KMS-11 (cell line): ENCODE measurements at regions not wholly inside any gene's neighbourhood (a gene's known extent, or its start where the extent isn't known, plus 50 kb on each side); places are given as distances from the start of the nearest gene placed in this dataset.

Experiments
- H2AFZ ChIP-seq: fragments of 200-600 bp; sonication (generic); 2 replicates; pipeline ENCODE4 v1.6.1; 2016; ENCODE audit warnings: antibody characterized with exemption, mixed run types, low read depth
- H3K27ac ChIP-seq: fragments of 200-600 bp; sonication (generic); 2 replicates; pipeline ENCODE4 v1.6.1; 2016; ENCODE audit warnings: mild to moderate bottlenecking, mixed run types
- H3K27me3 ChIP-seq: fragments of 200-600 bp; sonication (generic); 2 replicates; pipeline ENCODE4 v1.6.1; 2017; ENCODE audit warnings: mild to moderate bottlenecking, low read depth, mixed run types, moderate library complexity; ENCODE audit not compliant: insufficient read depth
- H3K36me3 ChIP-seq: fragments of 200-600 bp; sonication (generic); 2 replicates; pipeline ENCODE4 v1.6.1; 2017; ENCODE audit warnings: mild to moderate bottlenecking, mixed run types; ENCODE audit not compliant: insufficient read depth
- H3K4me1 ChIP-seq: fragments of 200-600 bp; sonication (generic); 2 replicates; pipeline ENCODE4 v1.6.1; 2016; ENCODE audit warnings: mild to moderate bottlenecking, low read depth, mixed run types; ENCODE audit not compliant: poor library complexity, severe bottlenecking
- H3K4me2 ChIP-seq: fragments of 200-600 bp; sonication (generic); 2 replicates; pipeline ENCODE4 v1.7.0; 2016; ENCODE audit warnings: mild to moderate bottlenecking, mixed run types
- H3K4me3 ChIP-seq: fragments of 200-600 bp; sonication (generic); IDR thresholded peaks from 2 replicates; pipeline ENCODE4 v1.6.1; 2017; ENCODE audit warnings: low read depth, low read length, mixed read lengths; ENCODE audit not compliant: insufficient read depth
- H3K79me2 ChIP-seq: fragments of 200-600 bp; sonication (generic); 2 replicates; pipeline ENCODE4 v1.6.1; 2016; ENCODE audit warnings: low read depth, mixed run types; ENCODE audit not compliant: insufficient read depth
- H3K9ac ChIP-seq: fragments of 200-600 bp; sonication (generic); 2 replicates; pipeline ENCODE4 v1.6.1; 2016; ENCODE audit warnings: mild to moderate bottlenecking, mixed run types
- H4K20me1 ChIP-seq: fragments of 200-600 bp; sonication (generic); 2 replicates; pipeline ENCODE4 v1.6.1; 2016; ENCODE audit warnings: mild to moderate bottlenecking, mixed run types; ENCODE audit not compliant: insufficient read depth
- TF ChIP-seq, protein P1 (sequence below): fragments of 200-600 bp; sonication (generic); conservative IDR thresholded peaks from 2 replicates; pipeline ENCODE4 v1.6.1; 2017; ENCODE audit warnings: low read depth, mild to moderate bottlenecking, antibody characterized with exemption, low read length, moderate library complexity, mixed read lengths

DNA sequence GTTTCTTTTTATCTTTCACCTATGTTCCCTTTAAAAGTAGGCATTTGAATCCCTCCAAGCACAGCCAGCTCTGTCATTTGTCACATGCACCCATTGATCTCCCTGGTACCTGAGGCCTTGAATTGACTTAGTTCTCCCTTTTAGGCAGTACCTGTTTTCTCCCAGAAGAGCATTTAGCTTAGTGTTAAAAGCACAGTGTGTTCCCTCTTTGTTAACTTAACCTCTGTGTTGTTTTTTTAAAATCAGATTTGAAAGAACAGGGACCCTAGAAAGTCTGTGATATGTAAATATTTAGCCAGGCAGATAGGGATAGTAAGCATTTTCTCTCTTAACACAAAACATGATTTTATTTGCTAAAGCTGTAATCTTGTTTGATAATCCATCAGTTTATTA lies 113.8 kb upstream of the SPATA31D4 start:
- H3K79me2 ChIP-seq = no peaks in the 10 kb centered on the region
- H3K27ac ChIP-seq = peak overlapping the region; percentile 31; the same call in 1 of the 2 replicates
- no peaks in the 10 kb centered on the region for H3K36me3 ChIP-seq
- H3K9ac ChIP-seq = no peak overlapping the region
- no peaks in the 10 kb centered on the region for H4K20me1 ChIP-seq
- no peak overlapping the region for H3K4me3 ChIP-seq
- TF ChIP-seq, protein P1, sequence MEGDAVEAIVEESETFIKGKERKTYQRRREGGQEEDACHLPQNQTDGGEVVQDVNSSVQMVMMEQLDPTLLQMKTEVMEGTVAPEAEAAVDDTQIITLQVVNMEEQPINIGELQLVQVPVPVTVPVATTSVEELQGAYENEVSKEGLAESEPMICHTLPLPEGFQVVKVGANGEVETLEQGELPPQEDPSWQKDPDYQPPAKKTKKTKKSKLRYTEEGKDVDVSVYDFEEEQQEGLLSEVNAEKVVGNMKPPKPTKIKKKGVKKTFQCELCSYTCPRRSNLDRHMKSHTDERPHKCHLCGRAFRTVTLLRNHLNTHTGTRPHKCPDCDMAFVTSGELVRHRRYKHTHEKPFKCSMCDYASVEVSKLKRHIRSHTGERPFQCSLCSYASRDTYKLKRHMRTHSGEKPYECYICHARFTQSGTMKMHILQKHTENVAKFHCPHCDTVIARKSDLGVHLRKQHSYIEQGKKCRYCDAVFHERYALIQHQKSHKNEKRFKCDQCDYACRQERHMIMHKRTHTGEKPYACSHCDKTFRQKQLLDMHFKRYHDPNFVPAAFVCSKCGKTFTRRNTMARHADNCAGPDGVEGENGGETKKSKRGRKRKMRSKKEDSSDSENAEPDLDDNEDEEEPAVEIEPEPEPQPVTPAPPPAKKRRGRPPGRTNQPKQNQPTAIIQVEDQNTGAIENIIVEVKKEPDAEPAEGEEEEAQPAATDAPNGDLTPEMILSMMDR = no peak
- H3K27me3 ChIP-seq = no peaks in the 10 kb centered on the region
- peaks cover 34% of the 10 kb centered on the region for H3K4me1 ChIP-seq
- H3K4me2 ChIP-seq = peak overlapping the region; percentile 67
- no peak overlapping the region for H2AFZ ChIP-seq

DNA sequence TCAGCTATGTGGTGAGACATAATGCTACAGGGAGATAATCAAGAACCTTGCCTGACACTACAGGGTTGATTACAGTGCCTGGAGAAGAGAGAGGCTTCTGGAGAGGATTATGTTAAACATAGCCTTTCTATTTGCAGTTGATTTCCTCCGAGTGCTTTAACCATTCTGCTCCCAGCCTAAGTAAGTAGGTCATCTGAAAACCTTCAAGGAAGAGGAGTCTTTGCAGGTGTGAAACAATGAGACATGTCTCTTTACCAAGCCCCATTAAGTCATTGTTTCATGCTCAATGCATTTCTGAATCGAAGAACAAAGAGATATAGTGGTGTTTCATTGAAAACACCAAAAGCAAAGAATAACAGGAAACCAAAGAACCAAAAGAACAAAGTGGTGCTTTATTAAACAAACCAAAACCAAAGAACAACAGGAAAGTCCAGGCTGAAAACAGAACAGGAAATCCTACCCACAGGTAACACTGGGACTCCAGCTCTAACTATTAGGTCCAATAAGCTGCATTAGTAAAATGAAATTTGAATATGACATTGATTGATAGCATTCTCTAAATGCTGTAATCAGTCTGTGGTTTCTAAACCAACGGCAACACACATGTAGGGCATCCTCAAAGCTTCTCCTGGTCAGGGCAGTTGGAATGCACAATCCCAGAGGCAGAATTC lies 113.3 kb upstream of the SPATA31D4 start:
- Histone ChIP-seq H3K79me2 (no peaks in the 10 kb centered on the region), H4K20me1 (no peaks in the 10 kb centered on the region), H2AFZ (no peak overlapping the region), H3K27me3 (no peaks in the 10 kb centered on the region), H3K9ac (no peak overlapping the region), H3K4me3 (no peak overlapping the region), H3K4me2 (peak overlapping the region; percentile 67), H3K4me1 (peaks cover 34% of the 10 kb centered on the region), H3K27ac (peak overlapping the region; percentile 31), H3K36me3 (no peaks in the 10 kb centered on the region)
- TF ChIP-seq, protein P1 = no peak

DNA sequence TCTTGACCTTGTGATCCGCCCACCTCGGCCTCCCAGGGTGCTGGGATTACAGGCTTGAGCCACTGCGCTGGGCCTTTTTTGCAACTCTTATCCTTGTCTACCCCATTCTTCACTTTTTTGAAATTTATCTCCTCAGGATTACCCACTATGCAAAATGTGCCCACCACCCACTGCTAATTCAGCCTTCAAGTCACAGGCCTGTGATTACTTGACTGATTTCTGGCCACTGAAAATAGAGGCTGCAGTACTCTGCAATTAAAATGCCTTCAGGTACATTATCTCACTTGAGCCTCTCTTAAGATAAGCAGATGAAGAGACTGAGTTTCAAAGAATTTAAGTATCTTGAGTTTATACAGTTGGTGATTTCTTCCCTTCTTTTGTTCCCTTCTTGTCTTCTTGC lies 112.4 kb upstream of the SPATA31D4 start:
- no peak overlapping the region for H3K4me3 ChIP-seq
- H3K4me1 ChIP-seq = peaks cover 34% of the 10 kb centered on the region
- H4K20me1 ChIP-seq = no peaks in the 10 kb centered on the region
- TF ChIP-seq, protein P1 = no peak
- H2AFZ ChIP-seq = no peak overlapping the region
- H3K27ac ChIP-seq = no peak overlapping the region
- no peaks in the 10 kb centered on the region for H3K27me3 ChIP-seq
- no peaks in the 10 kb centered on the region for H3K36me3 ChIP-seq
- no peaks in the 10 kb centered on the region for H3K79me2 ChIP-seq
- no peak overlapping the region for H3K9ac ChIP-seq
- H3K4me2 ChIP-seq = peak overlapping the region; percentile 67; the same call in 1 of the 2 replicates

DNA sequence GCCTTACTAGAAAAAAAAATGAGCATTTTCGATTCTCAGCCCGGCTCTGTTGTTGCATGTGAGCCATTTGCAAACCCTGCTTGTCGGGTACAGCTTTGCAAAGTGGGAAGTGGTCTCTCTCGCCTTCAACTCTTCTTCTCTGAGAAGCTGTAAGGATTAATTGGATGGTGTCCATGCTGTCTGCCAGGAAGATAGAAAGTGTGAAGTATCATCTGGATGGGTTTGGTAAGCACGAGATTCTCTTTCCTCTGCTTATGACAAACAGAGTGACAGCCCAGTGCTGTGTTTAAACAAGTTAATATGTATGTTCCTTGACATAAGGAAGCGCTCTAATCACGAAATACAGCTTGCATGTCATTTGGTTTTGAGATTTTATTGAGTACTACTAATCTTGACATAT lies 109.1 kb upstream of the SPATA31D4 start:
- TF ChIP-seq, protein P1 = no peak
- H4K20me1 ChIP-seq = no peaks in the 10 kb centered on the region
- H3K4me2 ChIP-seq = no peak overlapping the region

More for the DNA sequence above, 109.1 kb upstream of the SPATA31D4 start:
- Histone ChIP-seq H3K36me3 (no peaks in the 10 kb centered on the region), H3K4me3 (no peak overlapping the region), H3K79me2 (no peaks in the 10 kb centered on the region), H3K9ac (no peak overlapping the region), H3K27ac (no peak overlapping the region), H3K27me3 (no peaks in the 10 kb centered on the region), H2AFZ (no peak overlapping the region), H3K4me1 (peaks cover 28% of the 10 kb centered on the region)
